Natural killer cell (primary cell): ENCODE measurements at regions not wholly inside any gene's neighbourhood (a gene's known extent, or its start where the extent isn't known, plus 50 kb on each side); places are given as distances from the start of the nearest gene placed in this dataset.

Source experiments
- ATAC-seq, 3 donors: fragments of 150-1000 bp in 2 of 3; fragments of 200-7000 bp in 1 of 3; cut with Tn5 transposase; 1 replicate in 1 of 3; 2 replicates in 2 of 3; pipeline ENCODE4 v1.10.0; 2021; ENCODE audit warnings: mild to moderate bottlenecking in 2 of 3, moderate library complexity in 2 of 3
- DNase-seq, 2 donors: peaks; one replicate each; pipeline versions ENCODE4 v3.0.0 to v3.0.0-alpha.2; 2013 to 2021; ENCODE audit warnings: mixed read lengths in 1 of 2
- H3K27ac ChIP-seq: one replicate; pipeline ENCODE4 v1.5.1; 2013; ENCODE audit warnings: mild to moderate bottlenecking, low read length
- H3K27me3 ChIP-seq: one replicate; pipeline ENCODE4 v1.6.1; 2013; ENCODE audit warnings: low read length; ENCODE audit not compliant: control insufficient read depth, insufficient read depth
- H3K36me3 ChIP-seq: one replicate; pipeline ENCODE4 v1.6.1; 2013; ENCODE audit warnings: low read length; ENCODE audit not compliant: control insufficient read depth, insufficient read depth
- H3K4me1 ChIP-seq: one replicate; pipeline ENCODE4 v1.6.1; 2013; ENCODE audit warnings: low read length; ENCODE audit not compliant: control insufficient read depth, insufficient read depth
- H3K4me3 ChIP-seq: one replicate; pipeline ENCODE4 v1.5.1; 2013; ENCODE audit warnings: low read length
- H3K9me3 ChIP-seq: one replicate; pipeline ENCODE4 v1.6.1; 2013; ENCODE audit warnings: low read length; ENCODE audit not compliant: control insufficient read depth, insufficient read depth
- H3K27ac Mint-ChIP-seq, 2 donors: one replicate each; pipeline ENCODE4 v1.8.0; 2022; ENCODE audit warnings: mild to moderate bottlenecking in 2 of 2, mixed read lengths in 2 of 2, moderate library complexity in 1 of 2
- H3K27me3 Mint-ChIP-seq, 2 donors: one replicate each; pipeline ENCODE4 v1.8.0; 2022; ENCODE audit warnings: low read depth in 2 of 2, mixed read lengths in 2 of 2
- H3K36me3 Mint-ChIP-seq: one replicate; pipeline ENCODE4 v1.8.0; 2022; ENCODE audit warnings: mixed read lengths
- H3K4me1 Mint-ChIP-seq, 2 donors: one replicate each; pipeline ENCODE4 v1.8.0; 2022; ENCODE audit warnings: mixed read lengths in 2 of 2
- H3K4me3 Mint-ChIP-seq: one replicate; pipeline ENCODE4 v1.8.0; 2022; ENCODE audit warnings: mild to moderate bottlenecking, moderate library complexity, mixed read lengths
- H3K9me3 Mint-ChIP-seq, 2 donors: one replicate each; pipeline ENCODE4 v1.8.0; 2022; ENCODE audit warnings: mixed read lengths in 2 of 2
- WGBS: methylation state at CpG from one replicate; pipeline ENCODE4 v1.1.7; 2013; ENCODE audit warnings: missing lambda C conversion rate; ENCODE audit not compliant: insufficient coverage; 5-methylcytosine and 5-hydroxymethylcytosine counted together
- intact Hi-C: fragments of 100-400 bp; cut with micrococcal nuclease; formaldehyde crosslinking; loops from one replicate; pipeline ENCODE4 v1.14.2; 2022
- TF ChIP-seq, protein P1 (sequence below): fragments of 200-600 bp; IDR thresholded peaks from one replicate; pipeline ENCODE4 v1.8.0; 2022; ENCODE audit warnings: antibody characterized with exemption

- Histone ChIP-seq H3K36me3 (no peaks in the 10 kb centered on the region), H3K4me1 (no peaks in the 10 kb centered on the region), H3K9me3 (no peaks in the 10 kb centered on the region), H3K4me3 (no peak overlapping the region), H3K27ac (no peak overlapping the region), H3K27me3 (no peaks in the 10 kb centered on the region)
- Mint-ChIP-seq H3K27ac (no peak overlapping the region), H3K27me3 (no peaks in the 10 kb centered on the region), H3K36me3 (no peaks in the 10 kb centered on the region), H3K9me3 (peaks cover 2% of the 10 kb centered on the region in 2 donors), H3K4me1 (peaks cover 4 to 6% of the 10 kb centered on the region in 2 donors), H3K4me3 (no peak overlapping the region)
- intact Hi-C loops: no loop called here
- ATAC-seq (no peak), DNase-seq (no peak)
- WGBS: 80% methylated on average over 1 of the region's 1 CpG
- TF ChIP-seq, protein P1, sequence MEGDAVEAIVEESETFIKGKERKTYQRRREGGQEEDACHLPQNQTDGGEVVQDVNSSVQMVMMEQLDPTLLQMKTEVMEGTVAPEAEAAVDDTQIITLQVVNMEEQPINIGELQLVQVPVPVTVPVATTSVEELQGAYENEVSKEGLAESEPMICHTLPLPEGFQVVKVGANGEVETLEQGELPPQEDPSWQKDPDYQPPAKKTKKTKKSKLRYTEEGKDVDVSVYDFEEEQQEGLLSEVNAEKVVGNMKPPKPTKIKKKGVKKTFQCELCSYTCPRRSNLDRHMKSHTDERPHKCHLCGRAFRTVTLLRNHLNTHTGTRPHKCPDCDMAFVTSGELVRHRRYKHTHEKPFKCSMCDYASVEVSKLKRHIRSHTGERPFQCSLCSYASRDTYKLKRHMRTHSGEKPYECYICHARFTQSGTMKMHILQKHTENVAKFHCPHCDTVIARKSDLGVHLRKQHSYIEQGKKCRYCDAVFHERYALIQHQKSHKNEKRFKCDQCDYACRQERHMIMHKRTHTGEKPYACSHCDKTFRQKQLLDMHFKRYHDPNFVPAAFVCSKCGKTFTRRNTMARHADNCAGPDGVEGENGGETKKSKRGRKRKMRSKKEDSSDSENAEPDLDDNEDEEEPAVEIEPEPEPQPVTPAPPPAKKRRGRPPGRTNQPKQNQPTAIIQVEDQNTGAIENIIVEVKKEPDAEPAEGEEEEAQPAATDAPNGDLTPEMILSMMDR: no peak
Measured at GRCh38 chr6:81613606-81614005, 138.9 kb downstream of the TENT5A start.

- H3K4me3 Mint-ChIP-seq: no peak overlapping the region
- TF ChIP-seq, protein P1: no peak
Measured at GRCh38 chr6:81612136-81612535, 140.3 kb downstream of the TENT5A start.

DNA sequence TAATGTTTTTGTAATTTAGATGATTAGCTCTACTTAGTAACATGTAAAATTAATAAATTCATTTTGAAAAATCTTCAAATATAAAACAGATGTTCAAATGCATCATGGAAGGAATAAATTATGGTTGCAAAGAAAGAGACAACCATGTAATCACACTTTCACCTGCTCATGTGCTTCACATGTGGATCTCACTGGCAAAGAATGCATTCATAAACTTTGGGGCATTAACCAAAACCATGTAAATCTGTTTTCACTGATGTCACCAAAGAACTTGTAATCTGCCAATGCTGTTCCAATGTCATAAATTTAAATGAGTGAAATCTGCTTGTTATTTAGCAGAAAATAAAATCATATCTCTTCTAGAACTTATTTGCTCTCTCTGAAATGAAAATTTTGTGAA, 142.7 kb downstream of the TENT5A start:
- DNase-seq: no peak
- intact Hi-C loops: no loop called here
- Mint-ChIP-seq H3K36me3 (no peaks in the 10 kb centered on the region), H3K4me1 (peaks cover 4 to 6% of the 10 kb centered on the region in 2 donors), H3K27me3 (no peaks in the 10 kb centered on the region), H3K9me3 (peaks cover 3 to 4% of the 10 kb centered on the region in 2 donors), H3K4me3 (no peak overlapping the region), H3K27ac (no peak overlapping the region)
- no peak overlapping the region for H3K4me3 ChIP-seq
- H3K27me3 ChIP-seq: no peaks in the 10 kb centered on the region
- no peaks in the 10 kb centered on the region for H3K36me3 ChIP-seq
- TF ChIP-seq, protein P1: no peak
- no peak overlapping the region for H3K27ac ChIP-seq
- H3K9me3 ChIP-seq: no peaks in the 10 kb centered on the region
- no peaks in the 10 kb centered on the region for H3K4me1 ChIP-seq
- no peak for ATAC-seq

More at GRCh38 chr6:81612136-81612535, 140.3 kb downstream of the TENT5A start:
- H3K9me3 Mint-ChIP-seq: peaks cover 2% of the 10 kb centered on the region in 2 donors
- WGBS: 94% methylated on average over 4 of the region's 4 CpGs
- Histone ChIP-seq H3K27me3 (no peaks in the 10 kb centered on the region), H3K36me3 (no peaks in the 10 kb centered on the region), H3K9me3 (no peaks in the 10 kb centered on the region), H3K27ac (no peak overlapping the region), H3K4me1 (no peaks in the 10 kb centered on the region), H3K4me3 (no peak overlapping the region)
- no peaks in the 10 kb centered on the region for H3K27me3 Mint-ChIP-seq
- ATAC-seq (no peak), DNase-seq (no peak)
- intact Hi-C loops: no loop called here
- no peak overlapping the region for H3K27ac Mint-ChIP-seq
- H3K4me1 Mint-ChIP-seq: peaks cover 4 to 6% of the 10 kb centered on the region in 2 donors
- no peaks in the 10 kb centered on the region for H3K36me3 Mint-ChIP-seq

DNA sequence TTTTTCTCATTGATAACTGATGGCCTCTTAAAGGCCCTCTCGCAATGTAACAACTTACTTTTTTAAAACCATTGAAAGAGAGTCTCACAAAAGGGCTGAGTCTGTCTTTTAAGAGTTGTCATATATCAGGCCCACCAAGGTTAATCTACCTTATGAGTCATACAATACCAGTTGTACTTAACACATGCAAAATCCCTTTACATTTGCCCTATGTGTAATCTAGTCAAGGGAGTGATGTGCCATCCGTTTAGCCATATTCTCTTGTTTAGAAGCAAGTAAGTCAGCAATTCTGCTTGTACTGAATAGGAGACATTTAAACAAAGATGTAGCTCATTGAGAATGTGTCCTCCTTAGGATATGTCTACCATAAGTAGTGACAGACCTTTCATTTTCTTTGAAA, 143.7 kb downstream of the TENT5A start:
- Mint-ChIP-seq H3K9me3 (peaks cover 5% of the 10 kb centered on the region in 2 donors), H3K4me3 (no peak overlapping the region), H3K27me3 (no peaks in the 10 kb centered on the region), H3K36me3 (no peaks in the 10 kb centered on the region), H3K4me1 (peaks cover 4 to 6% of the 10 kb centered on the region in 2 donors), H3K27ac (no peak overlapping the region)
- DNase-seq (no peak), ATAC-seq (no peak)
- Histone ChIP-seq H3K4me1 (no peaks in the 10 kb centered on the region), H3K36me3 (no peaks in the 10 kb centered on the region), H3K27me3 (no peaks in the 10 kb centered on the region), H3K9me3 (no peaks in the 10 kb centered on the region), H3K4me3 (no peak overlapping the region), H3K27ac (no peak overlapping the region)
- intact Hi-C loops: no loop called here
- WGBS: 85% methylated on average over 2 of the region's 2 CpGs
- TF ChIP-seq, protein P1: no peak
